ENCODE measurements at regions not wholly inside any gene's neighbourhood (a gene's known extent, or its start where the extent isn't known, plus 50 kb on each side); places are given as distances from the start of the nearest gene placed in this dataset.

DNA sequence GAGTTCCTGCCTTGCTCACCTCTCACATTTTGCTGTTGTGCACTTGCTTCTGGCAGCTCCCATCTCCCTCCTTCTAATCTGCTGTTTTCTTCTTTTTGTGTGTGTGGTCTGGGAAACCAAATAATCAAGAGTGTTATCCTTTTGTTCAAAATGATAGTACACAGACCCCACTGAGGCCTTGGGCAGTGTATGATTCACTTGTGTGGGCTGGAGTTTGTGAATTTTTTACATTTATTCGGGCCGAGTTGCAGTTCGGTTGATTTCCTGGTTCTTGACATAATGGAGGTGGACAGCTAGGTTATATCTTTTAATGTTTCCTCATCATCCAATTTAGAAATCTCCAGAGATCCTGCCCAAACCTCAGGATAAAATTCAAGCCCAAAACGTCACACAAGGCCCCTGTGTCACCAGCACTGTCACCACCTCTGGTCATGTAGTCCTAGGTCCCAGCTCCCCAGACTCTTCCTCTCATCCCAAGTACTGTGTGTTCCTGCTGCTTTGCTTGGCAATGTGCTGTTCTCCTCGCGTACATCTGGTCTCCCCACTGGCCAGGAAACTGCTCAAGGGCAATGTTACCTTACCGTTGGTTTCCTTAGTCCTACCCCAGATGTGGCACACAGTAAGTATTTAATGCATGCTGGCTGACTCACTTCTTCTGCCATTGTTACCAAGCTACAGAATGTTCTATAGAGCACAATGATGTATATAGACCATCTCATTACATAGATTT lies 55.7 kb upstream of the PHACTR2 start:
- no peaks in the 10 kb centered on the region for H3K36me3 Mint-ChIP-seq
- H3K4me3 Mint-ChIP-seq: no peak overlapping the region
- peaks cover 20% of the 10 kb centered on the region for H3K4me1 Mint-ChIP-seq
- H3K27ac Mint-ChIP-seq: no peak overlapping the region
- no peaks in the 10 kb centered on the region for H3K9me3 Mint-ChIP-seq
- no peak for DNase-seq (ENCODE audit: low spot score in 2 of 2, unreplicated experiment in 2 of 2)
- no peaks in the 10 kb centered on the region for H3K27me3 Mint-ChIP-seq (ENCODE audit: low read depth)
- no peak for TF ChIP-seq CTCF (IDR thresholded peaks at IDR 0.05; ENCODE audit: unreplicated experiment)

DNA sequence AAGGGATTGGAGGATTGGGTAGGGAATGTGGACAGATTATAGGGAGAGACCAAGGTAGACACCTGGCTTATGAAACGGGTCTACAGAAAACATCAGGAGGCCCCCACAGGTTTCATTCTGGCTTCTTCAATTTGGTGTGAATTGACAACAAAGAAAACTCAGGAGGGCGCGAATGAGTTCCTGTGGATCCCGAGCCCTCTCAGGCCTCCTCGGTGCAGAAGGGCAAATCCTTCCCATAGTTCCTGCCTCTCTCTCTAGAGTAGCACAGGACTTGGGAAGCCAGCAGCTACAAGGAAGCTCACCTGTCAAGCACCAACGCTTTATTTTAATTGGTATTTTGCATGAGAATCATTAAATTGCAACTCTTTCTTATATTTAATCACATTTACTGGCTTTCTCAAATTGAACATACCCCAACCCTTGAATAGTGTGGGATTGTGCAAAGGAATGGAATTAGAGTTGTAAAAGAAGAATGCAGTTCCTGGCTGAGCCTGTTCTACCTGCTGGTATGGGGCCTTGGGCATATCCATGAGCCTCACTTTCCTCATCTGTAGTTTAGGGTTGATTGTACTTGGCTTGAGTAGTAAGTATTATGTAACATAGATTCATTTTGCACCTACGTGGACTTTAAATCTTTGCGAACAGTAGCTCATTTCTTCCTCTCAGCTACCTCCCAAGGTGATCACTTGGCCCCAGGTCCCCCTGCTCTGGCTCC lies 56.4 kb upstream of the PHACTR2 start:
- Mint-ChIP-seq H3K4me1 (peaks cover 20% of the 10 kb centered on the region), H3K36me3 (no peaks in the 10 kb centered on the region), H3K4me3 (no peak overlapping the region), H3K9me3 (no peaks in the 10 kb centered on the region), H3K27ac (no peak overlapping the region), H3K27me3 (ENCODE audit: low read depth) (no peaks in the 10 kb centered on the region)
- DNase-seq (ENCODE audit: low spot score in 2 of 2, unreplicated experiment in 2 of 2): no peak
- no peak for TF ChIP-seq CTCF (IDR thresholded peaks at IDR 0.05; ENCODE audit: unreplicated experiment)

DNA sequence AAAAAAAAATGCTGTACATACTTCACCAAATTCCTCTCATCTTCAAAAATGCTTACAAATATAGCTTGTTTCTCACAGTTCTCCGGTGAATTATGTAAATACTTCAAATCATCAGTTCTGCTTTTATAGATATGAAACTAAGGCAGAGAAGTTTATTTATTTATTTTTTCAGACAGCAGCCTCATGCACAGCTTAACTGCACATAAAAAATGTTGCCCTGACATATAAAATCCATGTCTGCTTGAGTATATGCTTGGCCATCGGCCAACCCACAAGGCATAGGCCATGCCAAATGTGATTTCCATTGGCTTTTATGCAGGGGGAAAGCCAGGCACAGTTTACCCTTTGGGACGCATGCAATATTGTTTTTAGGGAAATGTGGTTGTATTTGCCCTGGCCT lies 57.3 kb upstream of the PHACTR2 start:
- no peak overlapping the region for H3K4me3 Mint-ChIP-seq
- peak overlapping the region; percentile 85 for H3K27ac Mint-ChIP-seq
- H3K27me3 Mint-ChIP-seq (ENCODE audit: low read depth): no peaks in the 10 kb centered on the region
- no peaks in the 10 kb centered on the region for H3K36me3 Mint-ChIP-seq
- DNase-seq (ENCODE audit: low spot score in 2 of 2, unreplicated experiment in 2 of 2): no peak
- TF ChIP-seq CTCF (IDR thresholded peaks at IDR 0.05; ENCODE audit: unreplicated experiment): no peak
- no peaks in the 10 kb centered on the region for H3K9me3 Mint-ChIP-seq
- H3K4me1 Mint-ChIP-seq: peaks cover 20% of the 10 kb centered on the region

DNA sequence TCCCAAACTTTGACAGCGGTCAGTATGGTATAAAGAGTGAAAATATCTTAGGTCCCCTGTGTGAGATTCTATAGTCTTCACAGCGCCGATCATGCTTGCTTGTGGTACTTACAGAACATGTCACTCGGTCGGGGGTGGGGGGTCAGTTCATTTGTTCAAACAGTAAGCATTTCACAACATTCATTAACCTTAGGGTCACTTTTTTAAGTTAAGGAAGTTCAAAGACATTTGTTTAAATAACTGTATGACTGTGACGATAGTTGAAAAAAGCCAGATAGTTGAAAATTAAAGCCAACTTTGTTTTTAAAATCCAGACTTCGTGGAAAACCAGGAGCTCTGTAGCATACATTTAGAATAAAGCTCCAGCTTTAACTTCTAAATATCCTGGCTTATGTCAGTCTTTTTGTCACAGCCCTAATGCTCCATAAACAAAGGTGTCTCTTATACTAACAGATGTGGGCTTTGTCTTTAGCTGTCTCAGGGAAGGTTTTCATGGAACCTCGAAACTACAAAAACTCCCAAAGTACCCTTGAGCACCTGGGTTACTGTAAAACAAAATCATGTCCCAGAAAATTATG lies 57.9 kb upstream of the PHACTR2 start:
- no peaks in the 10 kb centered on the region for H3K27me3 Mint-ChIP-seq (ENCODE audit: low read depth)
- DNase-seq (ENCODE audit: low spot score in 2 of 2, unreplicated experiment in 2 of 2): no peak
- H3K9me3 Mint-ChIP-seq: no peaks in the 10 kb centered on the region
- H3K27ac Mint-ChIP-seq: peak overlapping the region; percentile 85
- no peaks in the 10 kb centered on the region for H3K36me3 Mint-ChIP-seq
- H3K4me1 Mint-ChIP-seq: peaks cover 20% of the 10 kb centered on the region
- H3K4me3 Mint-ChIP-seq: no peak overlapping the region
- TF ChIP-seq CTCF (IDR thresholded peaks at IDR 0.05; ENCODE audit: unreplicated experiment): no peak

DNA sequence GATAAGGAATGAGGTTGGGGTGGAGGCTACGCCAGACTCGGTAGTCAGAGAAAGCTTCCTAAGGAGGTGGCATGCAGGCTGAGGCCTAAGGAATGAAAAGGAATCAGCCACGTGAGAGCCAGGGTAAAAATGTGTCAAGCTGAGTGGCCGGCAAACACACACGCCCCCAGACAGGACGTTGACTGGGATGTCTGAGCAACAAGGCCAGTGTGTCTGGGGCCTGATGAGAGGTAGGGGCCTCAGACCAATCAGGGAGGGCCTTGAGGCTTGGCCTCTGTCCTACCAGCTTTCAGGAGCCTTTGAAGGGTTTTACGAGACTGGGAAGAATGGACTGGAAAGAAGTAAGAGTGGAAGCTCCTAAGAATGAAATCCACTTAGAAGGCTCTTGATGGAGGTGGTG lies 61.0 kb upstream of the PHACTR2 start:
- no peak overlapping the region for H3K4me3 Mint-ChIP-seq
- H3K4me1 Mint-ChIP-seq: peaks cover 18% of the 10 kb centered on the region
- H3K27ac Mint-ChIP-seq: no peak overlapping the region
- TF ChIP-seq CTCF (IDR thresholded peaks at IDR 0.05; ENCODE audit: unreplicated experiment): no peak
- DNase-seq (ENCODE audit: low spot score in 2 of 2, unreplicated experiment in 2 of 2): no peak
- no peaks in the 10 kb centered on the region for H3K27me3 Mint-ChIP-seq (ENCODE audit: low read depth)
- H3K36me3 Mint-ChIP-seq: no peaks in the 10 kb centered on the region
- no peaks in the 10 kb centered on the region for H3K9me3 Mint-ChIP-seq

Measured in mesothelial cell of epicardium (in vitro differentiated cells).